DMS153 treated with DMSO at 0.1 percent for 48 hours (cell line): ENCODE measurements at regions not wholly inside any gene's neighbourhood (a gene's known extent, or its start where the extent isn't known, plus 50 kb on each side); places are given as distances from the start of the nearest gene placed in this dataset.

Source experiments
- DNase-seq: peaks from one replicate; lab custom pipeline; 2025; ENCODE audit not compliant: unreplicated experiment; lab: John Stamatoyannopoulos, UW

GRCh38 chr20:60465993-60466686 lies 507.9 kb downstream of the CDH26 start:
- DNase-seq = no peak

DNA sequence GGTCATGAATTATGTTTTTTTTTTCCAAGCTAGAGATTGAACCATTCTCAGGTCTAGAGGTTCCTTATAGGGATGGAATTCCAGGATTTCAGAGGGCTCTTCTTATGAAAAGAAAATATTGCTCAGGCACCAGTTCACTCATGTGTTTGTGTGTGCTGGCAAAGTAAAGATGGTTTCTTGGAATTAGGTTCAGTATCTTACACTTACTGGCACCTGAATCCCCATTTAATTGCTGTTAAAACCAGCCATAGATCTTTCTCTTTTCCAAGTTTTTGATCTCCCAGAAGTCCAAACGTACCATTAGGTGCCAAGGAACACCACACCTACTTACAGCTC lies 508.4 kb downstream of the CDH26 start:
- DNase-seq = no peak

GRCh38 chr20:60467078-60467477 lies 508.9 kb downstream of the CDH26 start:
- no peak for DNase-seq

DNA sequence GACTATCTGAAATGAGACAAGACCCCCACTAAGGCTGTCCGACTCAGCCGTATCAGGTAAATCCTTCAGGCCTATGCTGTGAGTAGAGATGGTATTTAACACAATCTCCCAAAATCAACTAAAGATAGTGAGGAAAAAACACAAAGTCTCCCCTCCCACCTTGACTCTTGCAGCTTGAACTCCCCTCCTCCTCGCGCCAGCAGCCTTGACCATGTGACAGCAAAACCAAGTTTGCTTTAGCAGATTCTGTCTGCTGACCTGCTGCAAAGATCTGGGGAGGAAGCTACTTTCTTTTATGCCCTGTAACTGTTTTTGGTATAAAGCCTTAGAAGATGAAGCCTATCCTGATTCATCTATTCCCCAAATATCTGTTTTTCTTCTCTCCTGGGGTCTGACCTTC lies 509.5 kb downstream of the CDH26 start:
- no peak for DNase-seq

DNA sequence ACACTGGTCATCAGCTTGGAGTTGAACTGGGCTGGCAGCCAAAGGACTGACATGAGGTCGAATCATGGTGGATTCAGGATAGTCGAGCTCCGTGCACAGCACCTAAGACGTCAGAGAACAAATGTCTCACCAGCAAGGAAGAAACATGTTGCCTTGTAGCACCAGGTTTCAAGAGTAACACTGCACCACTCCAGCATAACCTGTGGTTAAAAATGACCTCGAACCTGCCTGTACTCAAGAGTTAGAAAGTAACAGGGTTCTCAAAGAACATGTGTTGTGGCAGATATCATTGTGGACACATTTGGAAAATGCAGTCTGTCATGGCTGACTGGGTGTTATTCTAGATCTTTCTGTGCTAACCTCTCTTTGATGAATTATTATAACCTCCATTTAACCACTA lies 511.6 kb downstream of the CDH26 start:
- DNase-seq = no peak

GRCh38 chr20:60470366-60470765 lies 512.1 kb downstream of the CDH26 start:
- no peak for DNase-seq

DNA sequence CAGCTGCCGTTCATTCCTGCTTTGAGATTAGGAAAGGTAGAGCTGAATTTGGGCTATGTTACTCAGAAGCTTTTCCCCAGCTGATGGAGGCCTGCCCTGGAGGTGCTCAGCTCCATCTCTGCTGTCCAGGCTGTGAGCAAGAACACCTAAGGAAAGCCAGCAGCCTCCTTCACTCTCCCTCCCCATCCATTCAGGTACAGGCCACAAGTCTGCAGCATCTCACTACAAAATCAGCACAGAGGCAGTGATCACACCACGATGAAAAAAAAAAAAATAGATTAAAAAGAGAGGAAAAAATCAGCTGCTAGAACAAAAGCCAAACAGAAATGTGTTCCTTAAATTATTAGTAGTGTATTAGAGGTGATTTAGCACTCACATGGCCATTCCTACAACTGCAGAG lies 515.0 kb downstream of the CDH26 start:
- no peak for DNase-seq

- DNase-seq = no peak
These were observed 516.2 kb downstream of the CDH26 start for GRCh38 chr20:60474385-60474910.

GRCh38 chr20:60476045-60476444 lies 517.8 kb downstream of the CDH26 start:
- DNase-seq = no peak

DNA sequence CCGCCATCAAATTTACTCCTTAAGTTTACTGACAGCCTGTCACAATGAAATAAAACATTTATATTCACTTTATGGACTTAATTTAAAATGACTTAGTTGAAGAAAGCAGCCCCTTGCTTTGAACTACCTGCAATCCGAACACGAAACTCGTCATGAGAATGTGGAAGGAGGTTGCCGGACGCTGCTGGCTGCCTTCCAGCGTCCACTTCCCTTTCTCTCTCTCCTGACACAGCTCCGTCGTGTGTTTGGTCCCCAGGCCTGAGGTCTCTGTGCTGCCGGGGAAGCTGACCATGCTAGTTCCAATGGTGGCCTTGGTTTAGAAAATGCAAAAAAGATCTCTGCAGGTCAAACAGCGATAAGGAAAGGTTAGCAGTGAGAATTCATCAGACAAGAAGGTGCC lies 519.7 kb downstream of the CDH26 start:
- DNase-seq = no peak

GRCh38 chr20:60478533-60478932 lies 520.3 kb downstream of the CDH26 start:
- DNase-seq = no peak

DNA sequence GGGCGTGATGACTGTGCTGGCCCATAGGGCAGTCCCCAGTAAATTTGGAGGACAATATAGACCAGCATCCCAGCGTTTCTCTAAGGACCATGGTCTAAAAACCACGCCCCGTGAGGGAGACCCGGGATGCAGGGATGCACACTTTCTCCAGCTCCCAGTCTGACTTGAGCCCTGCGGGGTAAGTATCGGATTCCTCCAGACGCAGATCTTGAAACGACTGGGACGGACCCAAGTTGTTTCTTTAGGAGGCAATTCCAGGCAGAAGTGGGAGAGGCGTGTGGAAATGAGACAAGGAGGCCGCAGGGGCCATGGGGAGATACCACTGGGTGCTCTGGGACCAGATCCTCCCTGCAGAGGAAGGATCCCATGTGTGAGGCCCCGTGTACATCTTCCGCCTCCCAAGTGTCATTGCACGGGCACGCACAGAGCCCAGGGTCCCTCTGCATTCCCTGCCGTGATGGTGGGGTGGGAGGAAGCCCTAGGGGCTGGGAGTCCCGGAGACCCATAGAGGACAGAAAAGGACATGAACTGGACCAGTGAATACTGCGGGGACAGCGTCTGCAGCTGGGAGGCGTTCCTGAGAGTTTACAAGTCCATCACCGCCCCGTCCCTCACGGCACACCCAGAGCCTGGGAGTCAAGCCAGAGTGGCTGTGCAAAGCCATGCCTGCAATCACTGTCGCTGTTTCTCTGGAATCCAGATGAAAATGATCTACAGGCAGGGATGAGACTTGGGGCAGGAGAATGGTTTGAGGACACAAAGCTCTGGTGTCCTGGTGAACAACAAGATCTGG lies 522.9 kb downstream of the CDH26 start:
- DNase-seq = no peak

GRCh38 chr20:60481743-60482133 lies 523.5 kb downstream of the CDH26 start:
- no peak for DNase-seq

GRCh38 chr20:60482221-60483008 lies 524.2 kb downstream of the CDH26 start:
- DNase-seq = no peak

GRCh38 chr20:60483371-60483770 lies 525.1 kb downstream of the CDH26 start:
- DNase-seq = no peak

DNA sequence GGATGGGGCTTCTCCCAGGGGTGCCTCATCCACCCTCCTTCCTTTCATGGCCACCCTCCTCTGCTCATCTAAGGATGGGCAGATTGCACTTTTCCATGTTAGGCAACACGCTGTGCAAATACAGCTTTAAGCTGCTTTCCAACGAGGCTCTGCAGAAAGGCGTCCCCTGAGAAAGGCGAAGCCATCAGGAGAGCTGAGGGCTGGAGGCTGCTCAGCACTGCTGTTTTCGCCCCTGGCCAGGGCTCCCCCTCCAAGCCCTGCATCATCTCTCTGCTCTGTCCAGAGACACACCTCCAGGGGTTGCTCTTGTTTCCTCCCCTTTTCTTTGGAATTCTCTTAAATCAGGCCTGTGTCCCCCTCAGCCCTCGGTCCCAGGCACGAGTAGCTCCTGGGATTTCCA lies 526.1 kb downstream of the CDH26 start:
- no peak for DNase-seq

- no peak for DNase-seq
These were observed 527.0 kb downstream of the CDH26 start for GRCh38 chr20:60485012-60485760.

- DNase-seq = no peak
These were observed 528.1 kb downstream of the CDH26 start for GRCh38 chr20:60486315-60486714.

DNA sequence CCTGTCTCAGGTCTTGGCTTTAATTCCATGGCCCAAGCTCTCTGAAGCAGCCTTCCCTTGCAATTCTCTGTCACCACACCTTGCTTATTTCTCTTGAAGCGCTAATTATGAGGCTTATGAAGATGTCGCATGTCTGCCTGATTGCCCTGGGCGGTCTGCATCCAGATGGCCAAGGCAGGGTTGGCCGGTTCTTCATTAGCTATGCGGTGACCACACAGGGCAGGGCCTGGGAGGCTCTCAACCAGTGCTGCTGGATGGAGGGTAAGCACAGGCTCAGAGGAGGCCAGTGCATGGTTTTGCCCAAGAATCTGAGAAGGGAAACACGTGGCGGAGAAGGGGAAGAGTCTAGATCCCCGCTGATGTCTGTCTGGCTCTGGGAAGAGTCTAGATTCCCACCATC lies 528.7 kb downstream of the CDH26 start:
- DNase-seq = no peak

DNA sequence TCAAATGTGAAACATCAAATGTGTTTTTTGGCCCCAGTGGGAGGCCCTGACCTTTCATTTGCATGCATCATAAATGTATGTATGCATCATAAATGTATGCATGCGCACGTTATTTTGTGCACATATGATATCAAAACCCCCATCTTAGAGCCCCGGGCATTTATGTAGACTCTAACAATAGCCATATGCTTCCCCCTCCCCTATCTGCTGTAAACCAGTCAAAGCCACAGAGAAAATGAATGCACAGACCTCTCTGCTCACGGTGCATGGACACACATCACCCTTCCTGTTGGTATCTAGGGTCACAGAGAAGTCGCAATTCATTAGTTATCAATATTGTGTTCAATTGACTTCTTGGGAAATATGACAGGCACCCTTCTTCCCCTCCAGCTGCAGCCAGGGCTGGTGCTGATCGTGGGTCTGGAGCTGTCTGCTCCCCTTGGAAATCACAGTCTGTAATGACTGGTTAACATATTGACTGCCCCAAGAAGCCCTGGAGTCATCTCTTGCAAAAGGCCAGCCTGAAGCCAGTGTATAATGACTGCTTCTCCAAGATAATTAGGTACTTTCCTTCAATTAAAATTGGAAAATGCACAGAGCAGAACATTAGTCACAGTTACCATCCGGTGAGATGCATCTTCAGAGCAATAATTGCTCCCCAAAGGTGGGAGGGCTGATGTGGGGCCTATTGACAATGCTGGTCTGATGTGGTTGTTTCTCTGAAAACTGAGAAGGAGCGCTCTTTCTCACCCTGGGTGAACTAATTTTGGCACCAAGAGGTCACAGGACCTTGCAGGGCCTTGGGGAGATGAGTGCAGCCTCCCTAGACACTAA lies 532.2 kb downstream of the CDH26 start:
- no peak for DNase-seq
